ENCODE measurements at regions not wholly inside any gene's neighbourhood (a gene's known extent, or its start where the extent isn't known, plus 50 kb on each side); places are given as distances from the start of the nearest gene placed in this dataset.

- FAIRE-seq, result no peak
These were observed 173.9 kb downstream of the FOXO1 start for GRCh38 chr13:40492511-40492910.

- FAIRE-seq, result no peak
These were observed 171.9 kb downstream of the FOXO1 start for GRCh38 chr13:40494513-40494912.

GRCh38 chr13:40494946-40495620, 171.4 kb downstream of the FOXO1 start:
- no peak for FAIRE-seq

GRCh38 chr13:40495621-40496001, 170.8 kb downstream of the FOXO1 start:
- FAIRE-seq, result no peak

GRCh38 chr13:40496035-40496810, 170.2 kb downstream of the FOXO1 start:
- FAIRE-seq, result no peak

- FAIRE-seq, result no peak
These were observed 168.0 kb downstream of the FOXO1 start for GRCh38 chr13:40498461-40498860.

GRCh38 chr13:40502236-40502635, 164.2 kb downstream of the FOXO1 start:
- FAIRE-seq, result no peak

- FAIRE-seq, result no peak
These were observed 163.4 kb downstream of the FOXO1 start for GRCh38 chr13:40503011-40503410.

GRCh38 chr13:40503966-40504591, 162.4 kb downstream of the FOXO1 start:
- FAIRE-seq, result no peak

GRCh38 chr13:40504641-40505040, 161.8 kb downstream of the FOXO1 start:
- no peak for FAIRE-seq

GRCh38 chr13:40505196-40505595, 161.2 kb downstream of the FOXO1 start:
- FAIRE-seq, result no peak
